ENCODE measurements at regions not wholly inside any gene's neighbourhood (a gene's known extent, or its start where the extent isn't known, plus 50 kb on each side); places are given as distances from the start of the nearest gene placed in this dataset.

DNA sequence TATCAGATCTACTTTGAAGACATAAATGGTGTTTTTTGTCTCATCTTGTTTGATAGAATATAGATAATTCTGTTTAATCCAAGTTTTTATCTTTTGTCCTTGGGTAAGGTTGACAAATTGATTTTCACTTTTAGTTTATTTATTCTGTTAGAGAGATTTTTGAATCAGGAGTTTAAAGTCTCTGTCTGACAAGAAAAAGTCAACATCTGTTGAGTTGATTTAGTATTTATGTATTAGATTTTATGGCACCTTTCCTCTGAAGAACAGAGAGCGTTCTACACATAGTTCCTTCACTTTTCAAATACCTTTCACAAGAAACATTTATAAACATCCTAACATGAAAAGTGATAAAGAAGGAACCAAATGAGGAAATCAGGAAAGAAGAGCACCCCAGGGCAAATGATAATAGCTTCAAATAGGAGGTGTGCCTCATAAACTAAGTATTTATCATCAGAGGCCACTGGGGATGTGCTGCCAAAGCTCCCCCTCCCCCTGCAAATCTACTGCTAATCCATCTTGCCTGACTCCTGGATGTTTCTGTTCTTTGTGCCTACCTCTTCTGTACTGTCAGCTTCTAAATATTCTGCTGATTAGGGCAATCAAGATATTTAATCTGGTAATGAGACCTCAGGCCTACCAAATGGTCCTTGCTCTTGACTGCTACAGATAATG is 457.7 kb upstream of the CHD1 start:
- no peak for DNase-seq (ENCODE audit: low spot score)
- in situ Hi-C loops (cut with MboI; ENCODE audit: low sequenced_read_pairs, unreplicated experiment), result no loop called here
- TF ChIP-seq, protein P1, sequence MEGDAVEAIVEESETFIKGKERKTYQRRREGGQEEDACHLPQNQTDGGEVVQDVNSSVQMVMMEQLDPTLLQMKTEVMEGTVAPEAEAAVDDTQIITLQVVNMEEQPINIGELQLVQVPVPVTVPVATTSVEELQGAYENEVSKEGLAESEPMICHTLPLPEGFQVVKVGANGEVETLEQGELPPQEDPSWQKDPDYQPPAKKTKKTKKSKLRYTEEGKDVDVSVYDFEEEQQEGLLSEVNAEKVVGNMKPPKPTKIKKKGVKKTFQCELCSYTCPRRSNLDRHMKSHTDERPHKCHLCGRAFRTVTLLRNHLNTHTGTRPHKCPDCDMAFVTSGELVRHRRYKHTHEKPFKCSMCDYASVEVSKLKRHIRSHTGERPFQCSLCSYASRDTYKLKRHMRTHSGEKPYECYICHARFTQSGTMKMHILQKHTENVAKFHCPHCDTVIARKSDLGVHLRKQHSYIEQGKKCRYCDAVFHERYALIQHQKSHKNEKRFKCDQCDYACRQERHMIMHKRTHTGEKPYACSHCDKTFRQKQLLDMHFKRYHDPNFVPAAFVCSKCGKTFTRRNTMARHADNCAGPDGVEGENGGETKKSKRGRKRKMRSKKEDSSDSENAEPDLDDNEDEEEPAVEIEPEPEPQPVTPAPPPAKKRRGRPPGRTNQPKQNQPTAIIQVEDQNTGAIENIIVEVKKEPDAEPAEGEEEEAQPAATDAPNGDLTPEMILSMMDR (IDR thresholded peaks at IDR 0.05; ENCODE audit: borderline replicate concordance, control extremely low read depth, extremely low read depth, insufficient read depth, missing control alignments), result no peak

GRCh38 chr5:99379187-99379586 is 450.4 kb upstream of the CHD1 start:
- TF ChIP-seq, protein P1 (IDR thresholded peaks at IDR 0.05; ENCODE audit: borderline replicate concordance, control extremely low read depth, extremely low read depth, insufficient read depth, missing control alignments), result no peak
- no peak for DNase-seq (ENCODE audit: low spot score)
- in situ Hi-C loops (cut with MboI; ENCODE audit: low sequenced_read_pairs, unreplicated experiment), result no loop called here

DNA sequence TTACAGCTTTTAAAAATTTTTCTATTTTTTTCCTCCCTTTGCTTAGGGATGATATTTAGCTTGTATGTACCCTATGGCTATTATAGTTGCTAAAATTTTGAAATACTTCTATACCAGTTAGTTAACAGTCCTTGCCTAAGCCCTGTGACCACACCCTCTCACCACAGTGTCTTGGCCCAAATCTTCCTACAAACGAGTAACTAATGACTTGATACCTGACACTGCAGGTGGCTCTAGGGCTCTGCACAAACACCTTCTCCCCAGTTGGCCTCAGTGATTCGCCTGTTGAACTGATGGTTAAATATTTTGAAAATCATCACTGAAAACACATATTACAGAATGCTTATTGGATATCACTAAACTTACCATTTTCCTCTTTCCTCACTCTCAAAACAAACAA is 449.6 kb upstream of the CHD1 start:
- in situ Hi-C loops (cut with MboI; ENCODE audit: low sequenced_read_pairs, unreplicated experiment), result no loop called here
- no peak for DNase-seq (ENCODE audit: low spot score)
- TF ChIP-seq, protein P1 (IDR thresholded peaks at IDR 0.05; ENCODE audit: borderline replicate concordance, control extremely low read depth, extremely low read depth, insufficient read depth, missing control alignments), result no peak

- DNase-seq (ENCODE audit: low spot score), result no peak
- in situ Hi-C loops (cut with MboI; ENCODE audit: low sequenced_read_pairs, unreplicated experiment), result no loop called here
- TF ChIP-seq, protein P1 (IDR thresholded peaks at IDR 0.05; ENCODE audit: borderline replicate concordance, control extremely low read depth, extremely low read depth, insufficient read depth, missing control alignments), result no peak
Observed at GRCh38 chr5:99369797-99370593, 441.2 kb upstream of the CHD1 start.

- TF ChIP-seq, protein P1 (IDR thresholded peaks at IDR 0.05; ENCODE audit: borderline replicate concordance, control extremely low read depth, extremely low read depth, insufficient read depth, missing control alignments), result no peak
- DNase-seq (ENCODE audit: low spot score), result no peak
- in situ Hi-C loops (cut with MboI; ENCODE audit: low sequenced_read_pairs, unreplicated experiment), result no loop called here
Observed at GRCh38 chr5:99368726-99369125, 439.9 kb upstream of the CHD1 start.

GRCh38 chr5:99355881-99356280 is 427.1 kb upstream of the CHD1 start:
- TF ChIP-seq, protein P1 (IDR thresholded peaks at IDR 0.05; ENCODE audit: borderline replicate concordance, control extremely low read depth, extremely low read depth, insufficient read depth, missing control alignments), result no peak
- DNase-seq (ENCODE audit: low spot score), result no peak
- in situ Hi-C loops (cut with MboI; ENCODE audit: low sequenced_read_pairs, unreplicated experiment), result no loop called here
